RWPE1 (cell line): ENCODE measurements at regions not wholly inside any gene's neighbourhood (a gene's known extent, or its start where the extent isn't known, plus 50 kb on each side); places are given as distances from the start of the nearest gene placed in this dataset.

Experiments used
- CTCF ChIA-PET: fragments of 350-600 bp; sonication (Branson Sonifier 250); formaldehyde crosslinking; extraction: SDS; loops from one replicate; lab custom pipeline; 2021; lab: Yijun Ruan, JAX
- POLR2A ChIA-PET: fragments of 400-600 bp; formaldehyde crosslinking; extraction: SDS; loops from one replicate; lab custom pipeline; 2020; ENCODE audit warnings: antibody characterized with exemption; ENCODE audit not compliant: low non-redundant PET; lab: Yijun Ruan, JAX
- DNase-seq: peaks from one replicate; pipeline ENCODE4 v3.0.0; 2012; ENCODE audit warnings: low spot score
- H3K27ac ChIP-seq: fragments of 450-650 bp; 2 replicates; pipeline ENCODE4 v1.5.1; 2017
- TF ChIP-seq, protein P1 (sequence below): fragments of 450-650 bp; conservative IDR thresholded peaks from 2 replicates; pipeline ENCODE4 v1.5.1; 2017; ENCODE audit warnings: low read depth, mild to moderate bottlenecking

DNA sequence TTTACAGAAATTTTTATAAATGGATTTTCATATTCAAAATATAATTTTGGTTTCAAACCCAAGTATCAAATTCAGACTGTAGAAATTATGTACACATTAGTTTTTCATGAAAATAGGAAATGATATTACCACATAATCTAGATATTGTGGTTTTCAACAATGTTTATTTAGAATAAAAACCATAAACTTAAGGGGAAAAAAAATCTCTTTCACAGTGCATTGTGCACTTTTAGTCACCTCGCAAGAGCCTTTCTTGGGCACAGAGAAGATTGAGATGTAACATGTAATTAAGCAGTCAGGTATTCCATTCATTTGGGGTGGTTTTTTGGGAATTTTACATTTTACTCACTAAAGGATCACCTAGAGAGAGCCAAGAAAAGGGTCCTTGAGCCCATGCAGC, 104.0 kb downstream of the TANC2 start:
- TF ChIP-seq, protein P1, sequence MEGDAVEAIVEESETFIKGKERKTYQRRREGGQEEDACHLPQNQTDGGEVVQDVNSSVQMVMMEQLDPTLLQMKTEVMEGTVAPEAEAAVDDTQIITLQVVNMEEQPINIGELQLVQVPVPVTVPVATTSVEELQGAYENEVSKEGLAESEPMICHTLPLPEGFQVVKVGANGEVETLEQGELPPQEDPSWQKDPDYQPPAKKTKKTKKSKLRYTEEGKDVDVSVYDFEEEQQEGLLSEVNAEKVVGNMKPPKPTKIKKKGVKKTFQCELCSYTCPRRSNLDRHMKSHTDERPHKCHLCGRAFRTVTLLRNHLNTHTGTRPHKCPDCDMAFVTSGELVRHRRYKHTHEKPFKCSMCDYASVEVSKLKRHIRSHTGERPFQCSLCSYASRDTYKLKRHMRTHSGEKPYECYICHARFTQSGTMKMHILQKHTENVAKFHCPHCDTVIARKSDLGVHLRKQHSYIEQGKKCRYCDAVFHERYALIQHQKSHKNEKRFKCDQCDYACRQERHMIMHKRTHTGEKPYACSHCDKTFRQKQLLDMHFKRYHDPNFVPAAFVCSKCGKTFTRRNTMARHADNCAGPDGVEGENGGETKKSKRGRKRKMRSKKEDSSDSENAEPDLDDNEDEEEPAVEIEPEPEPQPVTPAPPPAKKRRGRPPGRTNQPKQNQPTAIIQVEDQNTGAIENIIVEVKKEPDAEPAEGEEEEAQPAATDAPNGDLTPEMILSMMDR = no peak
- ChIA-PET POLR2A (no interaction called here), CTCF (no interaction called here)
- H3K27ac ChIP-seq = no peak overlapping the region
- DNase-seq = no peak

GRCh38 chr17:63071797-63072196, 105.8 kb downstream of the TANC2 start:
- H3K27ac ChIP-seq = no peak overlapping the region
- no peak for DNase-seq
- ChIA-PET CTCF (interaction anchor here (1.2 kb wide), 1 partner anchor 10 kb away, joined by 5 read pairs; no protein-coding TSS in a partner anchor), POLR2A (no interaction called here)
- TF ChIP-seq, protein P1 = no peak

- ChIA-PET POLR2A (no interaction called here), CTCF (no interaction called here)
- TF ChIP-seq, protein P1 = no peak
- no peak overlapping the region for H3K27ac ChIP-seq
- DNase-seq = no peak
Measured at GRCh38 chr17:63075969-63076368, 109.9 kb downstream of the TANC2 start.

DNA sequence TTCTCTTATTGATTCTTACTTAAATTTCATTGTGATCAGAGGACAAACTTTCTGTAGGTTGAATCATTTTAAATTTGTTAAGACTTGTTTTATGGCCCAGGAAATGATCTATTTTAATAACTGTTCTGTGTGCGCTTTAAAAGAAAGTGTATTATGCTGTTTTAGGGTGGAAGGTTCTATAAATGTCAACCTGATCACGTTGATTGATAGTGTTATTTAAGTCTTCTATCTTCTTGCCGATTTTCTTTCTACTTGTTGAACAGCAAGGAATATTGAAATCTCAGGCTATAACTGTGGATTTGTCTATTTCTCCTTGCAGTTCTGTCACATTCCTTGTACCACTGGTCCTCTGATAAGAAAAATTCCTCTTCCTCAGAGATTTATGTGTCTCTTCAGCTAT, 112.7 kb downstream of the TANC2 start:
- ChIA-PET POLR2A (no interaction called here), CTCF (interaction anchor here (1.0 kb wide), 1 partner anchor 12 kb away, joined by 4 read pairs; no protein-coding TSS in a partner anchor)
- no peak overlapping the region for H3K27ac ChIP-seq
- no peak for DNase-seq
- TF ChIP-seq, protein P1 = no peak

DNA sequence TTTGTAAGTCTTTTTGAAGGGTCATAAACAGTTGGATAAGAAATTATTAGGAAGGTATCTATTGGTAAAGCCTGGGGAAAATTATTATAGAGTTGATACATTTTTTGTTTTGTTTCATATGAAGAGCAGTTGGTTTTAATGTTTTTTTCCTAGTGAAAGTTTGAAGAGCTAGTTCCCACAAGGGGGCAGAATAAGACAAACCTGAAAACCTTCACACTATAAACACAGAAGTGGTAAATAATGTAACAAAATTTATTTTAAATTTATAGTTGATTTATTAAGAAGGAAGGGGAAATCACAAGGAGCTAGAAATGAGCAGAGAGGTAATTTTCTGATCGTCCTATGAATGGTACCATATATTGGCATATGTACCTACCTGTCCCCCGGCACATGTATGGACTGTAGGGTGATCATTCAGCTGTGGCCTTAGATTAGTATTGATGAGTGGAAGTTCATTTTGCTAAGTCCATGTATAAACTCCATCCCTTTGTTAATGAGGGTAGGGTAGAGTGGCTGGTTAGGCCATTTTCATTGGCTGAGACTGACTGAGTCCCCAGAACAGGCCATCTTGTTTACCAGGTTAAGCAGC, 116.3 kb downstream of the TANC2 start:
- CTCF ChIA-PET = interaction anchor here (0.7 to 1.7 kb wide), 4 partner anchors 11 to 345 kb away, joined by 3 to 5 read pairs (median 4); no protein-coding TSS in a partner anchor
- H3K27ac ChIP-seq = no peak overlapping the region
- TF ChIP-seq, protein P1 = no peak
- DNase-seq = no peak
- POLR2A ChIA-PET = no interaction called here

DNA sequence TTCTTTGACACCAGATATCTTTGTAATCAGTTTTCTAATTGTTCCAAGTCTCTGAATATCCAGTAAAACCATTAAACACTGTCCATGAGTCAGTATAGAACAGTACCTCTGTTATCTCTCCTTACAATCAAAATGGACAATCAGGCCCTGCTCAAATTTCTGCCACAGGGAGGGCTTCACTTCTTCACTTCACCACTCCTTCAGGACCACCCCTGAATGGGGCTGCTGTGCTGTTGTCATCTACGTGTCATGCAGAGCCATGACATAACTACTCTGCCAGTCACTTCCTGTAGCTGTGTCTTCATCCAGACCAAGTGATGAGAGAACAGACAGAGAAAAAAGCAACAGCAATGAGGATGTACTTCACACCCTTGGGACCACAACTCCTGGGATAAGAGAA, 116.9 kb downstream of the TANC2 start:
- H3K27ac ChIP-seq = no peak overlapping the region
- no peak for DNase-seq
- ChIA-PET POLR2A (no interaction called here), CTCF (interaction anchor here (0.9 kb wide), 1 partner anchor 24 kb away, joined by 5 read pairs; no protein-coding TSS in a partner anchor)
- TF ChIP-seq, protein P1 = no peak
